Astrocyte (in vitro differentiated cells and primary cell): ENCODE measurements at regions not wholly inside any gene's neighbourhood (a gene's known extent, or its start where the extent isn't known, plus 50 kb on each side); places are given as distances from the start of the nearest gene placed in this dataset.

Experiments
- DNase-seq: peaks from one replicate; pipeline ENCODE4 v3.0.0-alpha.2; 2010; ENCODE audit warnings: low read depth
- FAIRE-seq: peaks from 2 replicates; lab custom pipeline; 2011; peaks lifted over from hg19 to GRCh38; lab: Jason Lieb, UNC
- H2AFZ ChIP-seq: 2 replicates; pipeline ENCODE4 v1.6.0; 2012; ENCODE audit warnings: low read depth, low read length, inconsistent platforms
- H3K27ac ChIP-seq: 2 replicates; pipeline ENCODE4 v1.5.1; 2011; ENCODE audit warnings: low read depth, low read length, inconsistent platforms
- H3K27me3 ChIP-seq: 2 replicates; pipeline ENCODE4 v1.6.0; 2011; ENCODE audit warnings: low read length, inconsistent platforms; ENCODE audit not compliant: insufficient read depth
- H3K36me3 ChIP-seq: 2 replicates; pipeline ENCODE4 v1.5.1; 2011; ENCODE audit warnings: low read length, inconsistent platforms; ENCODE audit not compliant: insufficient read depth
- H3K4me1 ChIP-seq: 2 replicates; pipeline ENCODE4 v1.5.1; 2011; ENCODE audit warnings: low read length, inconsistent platforms; ENCODE audit not compliant: insufficient read depth
- H3K4me2 ChIP-seq: 2 replicates; pipeline ENCODE4 v1.6.0; 2012; ENCODE audit warnings: low read length, inconsistent platforms
- H3K4me3 ChIP-seq: 2 replicates; pipeline ENCODE4 v1.5.1; 2011; ENCODE audit warnings: low read depth, mild to moderate bottlenecking, low read length, inconsistent platforms; ENCODE audit not compliant: insufficient read depth
- H3K79me2 ChIP-seq: 2 replicates; pipeline ENCODE4 v1.6.0; 2012; ENCODE audit warnings: mild to moderate bottlenecking, low read length, inconsistent platforms; ENCODE audit not compliant: insufficient read depth
- H3K9ac ChIP-seq: 2 replicates; pipeline ENCODE4 v1.6.0; 2012; ENCODE audit warnings: mild to moderate bottlenecking, low read length, inconsistent platforms
- H3K9me3 ChIP-seq: 2 replicates; pipeline ENCODE4 v1.5.1; 2012; ENCODE audit warnings: low read depth, mild to moderate bottlenecking, low read length, inconsistent platforms; ENCODE audit not compliant: insufficient read depth
- H4K20me1 ChIP-seq: 2 replicates; pipeline ENCODE4 v1.6.0; 2012; ENCODE audit warnings: low read length, inconsistent platforms; ENCODE audit not compliant: insufficient read depth
- H3K27ac Mint-ChIP-seq: one replicate; pipeline ENCODE4 v1.8.0; 2021; ENCODE audit warnings: mild to moderate bottlenecking, mixed read lengths; ENCODE audit not compliant: unreplicated experiment
- H3K27me3 Mint-ChIP-seq: one replicate; pipeline ENCODE4 v1.8.0; 2021; ENCODE audit warnings: low read depth, mixed read lengths; ENCODE audit not compliant: unreplicated experiment
- H3K36me3 Mint-ChIP-seq: one replicate; pipeline ENCODE4 v1.8.0; 2021; ENCODE audit warnings: low read depth, mixed read lengths; ENCODE audit not compliant: unreplicated experiment
- H3K4me1 Mint-ChIP-seq: one replicate; pipeline ENCODE4 v1.8.0; 2021; ENCODE audit warnings: low read depth, mixed read lengths; ENCODE audit not compliant: unreplicated experiment
- H3K4me3 Mint-ChIP-seq: one replicate; pipeline ENCODE4 v1.8.0; 2021; ENCODE audit warnings: mild to moderate bottlenecking, moderate library complexity, mixed read lengths; ENCODE audit not compliant: unreplicated experiment
- H3K9me3 Mint-ChIP-seq: one replicate; pipeline ENCODE4 v1.8.0; 2021; ENCODE audit warnings: mild to moderate bottlenecking, mixed read lengths; ENCODE audit not compliant: unreplicated experiment
- EZH2 ChIP-seq: IDR thresholded peaks from 2 replicates; pipeline ENCODE4 v1.6.1; 2012; ENCODE audit warnings: mild to moderate bottlenecking, low read length, inconsistent platforms; ENCODE audit not compliant: insufficient read depth
- TF ChIP-seq, protein P1 (sequence below): IDR thresholded peaks from 2 replicates; pipeline ENCODE4 v1.5.1; 2011; ENCODE audit warnings: low read depth, mild to moderate bottlenecking, inconsistent platforms, low read length, moderate library complexity; ENCODE audit not compliant: insufficient read depth

GRCh38 chr10:65325913-65326312, 1599.9 kb upstream of the LRRTM3 start:
- Histone ChIP-seq H3K36me3 (no peaks in the 10 kb centered on the region), H3K4me2 (no peak overlapping the region), H4K20me1 (no peaks in the 10 kb centered on the region), H3K4me1 (no peaks in the 10 kb centered on the region), H2AFZ (no peak overlapping the region), H3K4me3 (no peak overlapping the region), H3K27ac (no peak overlapping the region), H3K79me2 (no peaks in the 10 kb centered on the region), H3K27me3 (no peaks in the 10 kb centered on the region), H3K9ac (no peak overlapping the region), H3K9me3 (no peaks in the 10 kb centered on the region)
- TF ChIP-seq, protein P1, sequence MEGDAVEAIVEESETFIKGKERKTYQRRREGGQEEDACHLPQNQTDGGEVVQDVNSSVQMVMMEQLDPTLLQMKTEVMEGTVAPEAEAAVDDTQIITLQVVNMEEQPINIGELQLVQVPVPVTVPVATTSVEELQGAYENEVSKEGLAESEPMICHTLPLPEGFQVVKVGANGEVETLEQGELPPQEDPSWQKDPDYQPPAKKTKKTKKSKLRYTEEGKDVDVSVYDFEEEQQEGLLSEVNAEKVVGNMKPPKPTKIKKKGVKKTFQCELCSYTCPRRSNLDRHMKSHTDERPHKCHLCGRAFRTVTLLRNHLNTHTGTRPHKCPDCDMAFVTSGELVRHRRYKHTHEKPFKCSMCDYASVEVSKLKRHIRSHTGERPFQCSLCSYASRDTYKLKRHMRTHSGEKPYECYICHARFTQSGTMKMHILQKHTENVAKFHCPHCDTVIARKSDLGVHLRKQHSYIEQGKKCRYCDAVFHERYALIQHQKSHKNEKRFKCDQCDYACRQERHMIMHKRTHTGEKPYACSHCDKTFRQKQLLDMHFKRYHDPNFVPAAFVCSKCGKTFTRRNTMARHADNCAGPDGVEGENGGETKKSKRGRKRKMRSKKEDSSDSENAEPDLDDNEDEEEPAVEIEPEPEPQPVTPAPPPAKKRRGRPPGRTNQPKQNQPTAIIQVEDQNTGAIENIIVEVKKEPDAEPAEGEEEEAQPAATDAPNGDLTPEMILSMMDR, result no peak
- no peak for TF ChIP-seq EZH2
- no peaks in the 10 kb centered on the region for H3K4me1 Mint-ChIP-seq
- FAIRE-seq (no peak), DNase-seq (no peak)
- H3K27me3 Mint-ChIP-seq, result no peaks in the 10 kb centered on the region
- no peaks in the 10 kb centered on the region for H3K9me3 Mint-ChIP-seq
- no peak overlapping the region for H3K27ac Mint-ChIP-seq
- no peaks in the 10 kb centered on the region for H3K36me3 Mint-ChIP-seq
- H3K4me3 Mint-ChIP-seq, result no peak overlapping the region

GRCh38 chr10:65328486-65328885, 1597.3 kb upstream of the LRRTM3 start:
- H3K27me3 ChIP-seq, result no peaks in the 10 kb centered on the region
- no peak for FAIRE-seq
- no peak overlapping the region for H2AFZ ChIP-seq

DNA sequence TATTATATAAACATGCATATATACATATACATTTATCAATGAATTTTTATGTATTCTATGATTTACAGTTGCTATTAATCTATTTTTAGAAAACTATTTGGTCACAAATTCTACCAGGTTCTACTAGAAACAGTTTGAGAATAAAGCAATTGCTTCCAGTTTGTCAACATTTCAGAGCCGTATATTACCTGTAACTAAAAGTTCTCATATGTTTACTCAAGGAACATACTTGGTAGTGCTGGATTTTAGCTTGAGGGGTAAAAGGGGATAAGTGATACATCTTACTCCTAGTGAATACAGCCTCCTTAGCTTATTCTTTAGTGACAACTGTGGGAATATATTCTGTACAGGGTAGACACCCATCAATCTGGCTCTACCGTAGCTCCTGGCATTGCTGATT, 1590.5 kb upstream of the LRRTM3 start:
- Histone ChIP-seq H2AFZ (no peak overlapping the region), H3K36me3 (no peaks in the 10 kb centered on the region), H3K4me1 (no peaks in the 10 kb centered on the region), H3K27ac (no peak overlapping the region), H3K27me3 (no peaks in the 10 kb centered on the region), H4K20me1 (no peaks in the 10 kb centered on the region), H3K9me3 (no peaks in the 10 kb centered on the region), H3K79me2 (no peaks in the 10 kb centered on the region), H3K9ac (no peak overlapping the region), H3K4me3 (no peak overlapping the region), H3K4me2 (no peak overlapping the region)
- H3K9me3 Mint-ChIP-seq, result no peaks in the 10 kb centered on the region
- TF ChIP-seq, protein P1, result no peak
- TF ChIP-seq EZH2, result no peak
- H3K27me3 Mint-ChIP-seq, result no peaks in the 10 kb centered on the region
- FAIRE-seq (no peak), DNase-seq (no peak)
- H3K4me1 Mint-ChIP-seq, result no peaks in the 10 kb centered on the region
- H3K4me3 Mint-ChIP-seq, result no peak overlapping the region
- no peak overlapping the region for H3K27ac Mint-ChIP-seq
- no peaks in the 10 kb centered on the region for H3K36me3 Mint-ChIP-seq

More at GRCh38 chr10:65328486-65328885, 1597.3 kb upstream of the LRRTM3 start:
- Histone ChIP-seq H3K4me3 (no peak overlapping the region), H3K4me1 (no peaks in the 10 kb centered on the region), H3K27ac (no peak overlapping the region), H3K79me2 (no peaks in the 10 kb centered on the region), H3K4me2 (no peak overlapping the region), H3K36me3 (no peaks in the 10 kb centered on the region), H3K9me3 (no peaks in the 10 kb centered on the region), H3K9ac (no peak overlapping the region), H4K20me1 (no peaks in the 10 kb centered on the region)
- Mint-ChIP-seq H3K4me1 (no peaks in the 10 kb centered on the region), H3K4me3 (no peak overlapping the region), H3K27me3 (no peaks in the 10 kb centered on the region), H3K9me3 (no peaks in the 10 kb centered on the region), H3K27ac (no peak overlapping the region), H3K36me3 (no peaks in the 10 kb centered on the region)
- TF ChIP-seq EZH2, result no peak
- TF ChIP-seq, protein P1, result no peak
- DNase-seq, result no peak
